Inflammatory macrophage treated with lipopolysaccharide for 1 hour (primary cell): ENCODE measurements at regions not wholly inside any gene's neighbourhood (a gene's known extent, or its start where the extent isn't known, plus 50 kb on each side); places are given as distances from the start of the nearest gene placed in this dataset.
A peak's percentile ranks its signal among the peaks of the same experiment; 100 is the strongest.
"Not testable (repeated sequence)": the region's sequence is repeated elsewhere in the genome, so short reads cannot be mapped to it uniquely, and the experiment has no call there.

Experiments used
- DNase-seq, 2 donors: peaks; one replicate each; pipeline ENCODE4 v3.0.0-alpha.2; 2020 to 2022

DNA sequence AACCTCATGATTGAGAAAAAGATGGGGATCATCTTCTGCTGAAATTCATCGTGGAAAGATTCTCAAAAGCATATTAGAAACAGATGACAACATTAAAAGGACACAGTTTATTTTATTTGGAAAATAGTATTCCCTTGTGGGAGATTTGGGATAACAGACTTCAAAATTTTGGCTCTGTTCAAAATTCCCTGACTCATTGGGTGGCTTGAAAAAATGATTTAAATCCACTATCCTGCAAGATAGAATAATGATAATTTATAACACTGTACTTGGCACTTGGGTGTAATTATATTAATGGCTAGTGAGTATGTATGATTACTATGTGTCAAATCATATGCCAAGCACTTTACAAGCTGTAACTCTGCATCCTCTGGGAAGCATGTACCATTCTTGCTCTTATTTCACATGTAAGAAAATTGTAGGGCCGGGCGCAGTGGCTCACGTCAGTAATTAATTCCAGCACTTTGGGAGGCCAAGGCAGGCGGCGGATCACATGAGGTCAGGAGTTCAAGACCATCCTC lies 128.8 kb downstream of the LMNTD1 start:
- no peak for DNase-seq

DNA sequence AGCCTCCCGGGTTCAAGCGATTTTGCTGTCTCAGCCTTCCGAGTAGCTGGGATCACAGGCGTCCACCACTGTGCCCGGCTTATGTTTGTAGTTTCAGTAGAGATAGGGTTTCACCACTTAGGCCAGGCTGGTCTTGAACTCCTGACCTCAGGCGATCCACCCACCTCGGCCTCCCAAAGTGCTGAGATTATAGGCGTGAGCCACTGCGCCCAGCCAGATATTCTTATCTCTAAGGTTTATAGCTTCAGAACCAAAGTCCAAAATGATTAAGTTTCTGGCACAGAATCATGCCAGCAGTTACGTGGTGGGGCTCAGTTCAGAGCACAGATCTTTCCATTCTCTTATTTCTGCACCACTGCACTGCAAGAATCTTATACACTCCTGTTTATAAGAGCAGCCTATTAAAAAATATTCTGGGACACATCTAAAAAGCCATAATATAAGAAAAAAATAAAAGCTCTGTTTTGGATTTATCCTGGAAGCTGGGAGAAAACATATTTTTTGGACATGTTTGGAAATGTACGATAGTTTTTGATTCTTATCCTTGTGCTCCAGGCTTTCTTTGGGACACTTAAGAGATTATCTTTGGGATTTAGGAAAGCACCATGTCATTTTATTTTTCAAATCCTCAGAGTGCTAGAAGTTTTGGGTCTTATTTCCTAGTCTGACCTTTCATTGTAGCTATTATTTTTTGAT lies 129.6 kb downstream of the LMNTD1 start:
- no peak for DNase-seq

DNA sequence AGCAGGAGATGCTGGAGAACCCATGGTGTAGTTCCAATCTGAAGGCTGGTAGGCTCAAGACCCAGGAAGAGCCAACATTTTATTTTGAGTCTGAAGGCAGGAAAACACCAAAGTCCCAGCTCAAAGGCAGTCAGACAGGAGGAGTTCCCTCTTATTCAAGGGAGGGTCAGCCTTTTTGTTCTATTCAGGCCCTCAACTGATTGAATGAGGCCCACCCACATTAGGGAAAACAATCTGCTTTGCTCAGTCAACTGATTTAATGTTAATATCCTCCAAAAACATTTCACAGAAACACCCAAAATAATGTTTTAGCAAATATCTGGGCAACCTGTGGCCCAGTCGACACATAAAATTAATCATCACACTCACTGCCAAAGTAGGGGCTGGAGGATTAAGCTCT lies 130.8 kb downstream of the LMNTD1 start:
- no peak for DNase-seq

DNA sequence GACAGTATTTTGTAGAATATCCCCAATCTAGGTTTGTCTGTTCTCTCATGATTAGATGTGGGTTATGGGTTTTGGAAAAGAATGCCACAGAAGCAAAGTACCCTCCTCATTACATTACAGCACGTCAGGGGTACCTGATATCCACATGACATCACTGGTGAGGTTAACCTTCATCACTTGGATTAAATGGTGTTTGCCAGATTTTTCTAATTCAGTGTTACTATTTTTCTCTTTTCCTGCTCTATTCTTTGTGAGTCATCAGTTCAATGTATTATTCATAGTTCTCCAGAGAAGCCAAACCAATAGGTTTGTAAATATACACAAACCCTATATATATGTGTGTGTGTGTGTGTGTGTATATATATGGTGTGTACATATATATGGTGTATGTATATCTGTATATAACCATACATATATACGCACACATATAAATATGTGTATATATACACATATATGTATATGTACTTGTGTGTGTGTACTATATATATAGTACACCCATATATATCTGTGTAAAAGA lies 131.4 kb downstream of the LMNTD1 start:
- no peak for DNase-seq

DNA sequence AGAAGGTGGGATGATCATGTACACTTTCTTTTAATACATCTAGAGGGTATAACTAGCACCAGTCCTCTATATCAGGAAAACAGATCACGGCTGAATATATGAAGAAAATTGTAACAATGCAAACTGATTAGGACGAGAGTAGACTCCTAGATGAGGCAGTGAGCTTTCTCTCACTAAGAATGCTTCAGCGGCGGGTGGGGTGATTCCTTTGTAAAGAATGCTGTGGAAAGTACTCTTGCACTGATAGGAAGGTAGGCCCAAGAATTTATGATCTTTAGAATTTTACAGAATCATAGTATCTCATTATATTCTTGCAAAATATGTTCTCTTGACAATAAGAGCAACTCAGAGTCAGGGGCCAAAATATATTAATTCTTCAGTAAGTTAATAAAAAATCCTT lies 133.0 kb downstream of the LMNTD1 start:
- DNase-seq, result no peak

DNA sequence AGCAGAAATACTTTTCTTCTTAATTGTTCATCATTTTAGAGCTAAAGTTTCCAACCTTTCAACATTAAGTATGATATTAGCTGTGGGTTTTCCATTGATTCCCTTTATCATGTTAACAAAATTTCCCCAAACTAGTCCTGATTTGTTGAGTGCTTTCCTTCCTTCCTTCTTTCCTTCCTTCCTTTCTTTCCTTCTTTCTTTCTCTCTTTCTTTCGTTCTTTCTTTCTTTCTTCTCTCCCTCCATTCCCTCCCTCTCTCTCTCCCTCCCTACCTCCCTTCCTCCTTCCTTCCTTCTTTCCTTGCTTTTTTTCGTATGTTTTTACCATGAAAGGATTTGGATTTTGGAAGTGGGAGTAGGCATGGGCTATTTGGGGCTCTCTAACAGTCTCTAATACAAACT lies 133.5 kb downstream of the LMNTD1 start:
- DNase-seq, result no peak

DNA sequence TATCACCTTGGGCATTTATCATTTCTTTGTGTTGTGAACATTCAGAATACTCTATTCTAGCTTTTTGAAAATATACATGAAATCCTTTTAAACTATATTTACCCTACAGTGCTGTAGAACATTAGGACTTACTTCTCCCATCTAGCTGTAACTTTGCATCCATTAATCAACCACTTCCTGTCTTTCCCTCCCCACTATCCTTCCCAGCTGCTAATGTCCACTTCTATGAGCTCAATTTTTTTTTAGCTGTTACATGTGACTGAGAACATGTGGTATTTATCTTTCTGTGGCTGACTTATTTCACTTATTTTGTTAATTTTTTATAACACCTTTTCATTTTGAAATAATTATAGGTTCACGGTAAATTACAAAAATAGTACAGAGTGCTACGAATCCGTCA lies 136.0 kb downstream of the LMNTD1 start:
- no peak for DNase-seq

DNA sequence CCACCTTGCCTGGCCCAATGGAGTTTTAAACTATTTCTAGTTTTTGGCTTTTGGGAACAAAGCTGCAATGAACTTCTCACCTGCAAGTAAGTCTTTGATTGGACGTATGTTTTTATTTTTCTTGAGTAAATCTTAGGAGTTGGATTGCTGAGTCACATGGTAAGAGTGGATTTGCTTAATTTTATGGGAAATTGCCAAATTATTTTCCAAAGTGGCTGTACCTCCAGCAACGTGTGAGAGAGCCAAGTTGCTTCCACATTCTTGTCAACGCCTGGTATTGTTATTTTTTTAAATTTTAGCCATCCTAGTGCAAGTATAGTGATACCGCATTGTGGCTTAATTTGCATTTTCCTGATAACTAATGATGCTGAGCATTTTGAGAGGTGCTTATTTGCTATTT lies 136.6 kb downstream of the LMNTD1 start:
- DNase-seq, result no peak

DNA sequence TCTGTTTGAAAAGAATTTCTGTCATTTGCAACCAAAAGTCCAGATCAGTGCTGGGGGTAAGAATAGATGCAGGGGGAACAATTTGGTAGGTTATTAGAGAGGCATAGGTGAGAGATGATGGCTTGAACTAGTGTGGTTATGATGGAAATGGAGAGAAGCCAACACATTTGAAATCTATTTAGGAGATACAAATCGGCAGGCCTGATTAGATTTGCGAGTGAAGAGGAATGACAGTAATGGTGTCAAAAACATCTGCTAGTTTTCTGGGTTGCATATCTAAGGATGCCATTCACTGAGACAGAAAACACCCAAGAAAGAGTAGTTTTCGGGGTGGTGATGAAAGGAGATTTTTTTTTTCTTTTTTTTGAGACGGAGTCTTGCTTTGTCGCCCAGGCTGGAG lies 138.1 kb downstream of the LMNTD1 start:
- no peak for DNase-seq

DNA sequence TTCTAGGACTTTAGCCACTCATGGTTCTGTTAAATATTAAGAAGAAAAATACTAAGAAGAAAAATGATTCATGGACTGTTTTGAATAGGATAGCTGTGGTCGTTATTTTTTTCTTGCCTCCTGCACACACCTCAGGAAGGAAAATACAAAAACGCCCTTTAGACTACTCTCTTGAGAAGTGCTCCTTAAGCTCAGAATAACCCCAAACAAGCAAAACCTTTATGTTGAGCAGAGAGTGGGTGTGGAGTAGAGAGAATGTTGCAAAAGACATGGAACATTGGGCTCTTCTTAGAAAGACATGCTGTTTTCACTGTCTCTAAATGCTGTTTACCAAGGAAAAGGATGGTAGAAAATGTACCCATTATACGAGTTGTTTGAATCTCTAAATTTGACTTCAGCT lies 140.3 kb downstream of the LMNTD1 start:
- DNase-seq, result no peak

DNA sequence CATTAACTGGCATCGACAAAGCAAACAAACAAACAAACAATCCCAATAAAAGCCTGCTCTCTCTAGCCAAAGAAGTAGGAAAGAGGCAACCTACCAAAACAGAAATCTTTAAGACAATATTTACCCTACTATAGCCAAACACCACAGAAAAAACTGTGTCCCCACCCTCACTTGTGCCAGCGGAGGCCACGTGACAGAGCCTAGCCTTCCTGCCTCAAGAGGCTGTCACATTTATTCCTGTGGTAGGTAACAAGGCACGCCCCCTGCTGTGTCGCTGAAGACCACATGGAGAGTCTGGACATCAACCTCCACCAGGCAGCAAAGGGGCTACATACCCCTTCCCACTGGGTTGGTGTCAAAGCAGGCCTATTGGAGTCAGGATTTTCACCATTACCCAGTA lies 148.1 kb downstream of the LMNTD1 start:
- DNase-seq, result no peak

DNA sequence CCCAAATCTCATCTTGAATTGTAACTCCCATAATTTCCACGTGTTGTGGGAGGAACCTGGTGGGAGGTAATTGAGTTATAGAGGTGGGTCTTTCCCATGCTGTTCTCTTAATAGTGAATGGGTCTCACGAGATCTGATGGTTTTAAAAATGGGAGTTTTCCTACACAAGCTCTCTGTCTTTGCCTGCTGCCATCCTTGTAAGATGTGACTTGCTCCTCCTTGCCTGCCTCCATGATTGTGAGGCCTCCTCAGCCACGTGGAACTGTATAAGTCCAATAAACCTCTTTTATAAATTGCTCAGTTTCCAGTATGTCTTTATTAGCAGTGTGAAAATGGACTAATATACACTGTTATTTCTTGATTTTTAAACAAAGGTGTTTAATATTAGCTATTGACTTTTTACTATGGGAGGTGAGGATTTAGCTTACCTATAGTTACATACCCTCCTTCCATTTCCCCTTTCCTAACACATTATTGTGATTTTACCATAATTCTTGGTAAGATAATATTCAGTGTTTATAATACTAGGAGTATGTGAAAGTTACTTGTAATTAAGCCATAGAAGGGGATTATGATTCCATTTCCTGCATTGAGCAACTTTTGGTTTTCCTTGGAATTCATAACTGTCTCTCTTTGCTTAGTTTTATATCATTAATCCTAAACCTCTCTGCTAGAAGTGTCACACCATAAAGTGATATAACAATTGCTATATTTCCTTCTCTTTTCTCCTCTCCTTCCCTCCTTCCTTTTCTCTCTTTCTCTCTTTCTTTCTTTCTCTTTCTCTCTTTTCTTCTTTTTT lies 151.0 kb upstream of the KRAS start:
- no peak for DNase-seq

DNA sequence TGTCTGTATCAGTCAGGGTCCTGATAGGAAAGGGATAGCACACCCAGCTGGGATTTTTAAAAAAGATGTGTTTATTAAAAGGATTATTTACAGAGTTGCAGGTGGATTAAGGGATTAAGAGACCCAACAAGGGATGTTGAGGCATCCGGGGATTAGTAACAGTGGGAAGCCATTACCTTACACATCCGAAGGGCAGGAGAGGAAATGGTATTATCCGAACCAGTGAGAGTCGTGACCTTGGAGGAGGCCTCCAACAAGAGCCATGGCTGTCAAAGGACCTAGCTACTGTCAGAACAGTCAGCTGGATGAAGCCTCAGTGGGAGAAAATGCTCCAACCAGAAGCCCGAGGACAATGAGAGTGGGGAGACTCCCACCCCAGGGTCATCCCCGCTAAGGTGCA lies 146.3 kb upstream of the KRAS start:
- DNase-seq, result no peak

DNA sequence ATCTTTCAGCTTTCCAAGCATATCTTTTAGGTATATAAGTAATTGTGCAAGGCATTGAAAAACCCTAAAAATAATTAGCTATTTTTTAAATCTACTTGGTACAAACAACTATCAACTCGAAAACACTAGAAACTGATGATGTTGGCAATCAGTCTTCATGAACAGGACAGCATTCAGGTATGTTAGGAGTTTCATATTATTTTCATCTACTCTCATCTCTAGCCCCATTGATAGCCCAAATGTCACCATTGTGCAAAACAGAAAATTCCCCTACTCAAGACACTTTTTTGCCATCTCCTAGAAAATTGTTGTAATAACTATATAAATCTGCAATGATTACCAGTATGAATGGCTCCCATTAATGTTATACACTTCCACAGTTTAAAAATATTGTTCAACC lies 144.5 kb upstream of the KRAS start:
- no peak for DNase-seq

DNA sequence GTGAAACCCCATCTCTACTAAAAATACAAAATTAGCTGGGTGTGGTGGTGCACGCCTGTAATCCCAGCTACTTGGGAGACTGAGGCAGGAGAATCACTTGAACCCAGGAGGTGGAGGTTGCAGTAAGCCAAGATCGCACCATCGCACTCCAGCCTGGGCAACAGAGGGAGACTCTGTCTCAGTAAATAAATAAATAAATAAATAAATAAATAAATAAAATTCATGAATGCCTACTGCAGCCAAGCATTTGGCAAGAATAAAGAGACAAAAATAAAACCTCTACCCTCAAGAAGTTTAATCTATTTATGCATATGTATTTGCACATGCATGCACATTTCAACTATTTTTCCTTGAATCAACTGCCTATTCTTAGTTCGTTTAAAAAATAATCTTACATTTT lies 144.0 kb upstream of the KRAS start:
- DNase-seq, result not testable (repeated sequence)

DNA sequence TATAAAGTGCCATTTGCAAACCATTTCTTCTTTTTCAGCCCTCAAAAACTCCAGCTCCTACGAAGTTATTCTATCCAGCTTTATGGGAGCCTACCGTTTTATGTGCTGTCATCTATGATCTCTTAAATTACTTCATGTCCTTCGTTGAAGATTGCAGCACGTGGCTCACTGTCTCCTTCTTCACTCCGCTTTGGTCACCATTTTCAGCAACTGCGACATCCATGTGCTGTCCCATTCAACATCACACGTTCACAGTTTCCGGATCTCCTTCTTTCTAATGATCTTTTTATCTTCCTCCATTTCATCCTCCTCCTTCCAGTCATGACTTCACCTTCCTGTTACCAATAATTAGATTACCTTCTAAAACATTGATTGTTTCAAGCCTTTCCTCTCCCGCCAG lies 143.3 kb upstream of the KRAS start:
- no peak for DNase-seq

DNA sequence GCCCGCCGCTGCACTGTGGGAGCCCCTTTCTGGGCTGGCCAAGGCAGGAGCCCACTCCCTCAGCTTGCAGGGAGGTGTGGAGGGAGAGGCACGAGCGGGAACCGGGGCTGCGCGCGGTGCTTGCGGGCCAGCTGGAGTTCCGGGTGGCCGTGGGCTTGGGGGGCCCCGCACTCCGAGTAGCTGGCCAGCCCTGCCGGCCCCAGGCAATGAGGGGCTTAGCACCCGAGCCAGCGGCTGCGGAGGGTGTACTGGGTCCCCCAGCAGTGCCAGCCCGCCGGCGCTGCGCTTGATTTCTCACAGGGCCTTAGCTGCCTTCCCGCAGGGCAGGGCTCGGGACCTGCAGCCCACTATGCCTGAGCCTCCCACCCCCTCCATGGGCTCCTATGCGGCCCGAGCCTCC lies 140.6 kb upstream of the KRAS start:
- not testable (repeated sequence) for DNase-seq

DNA sequence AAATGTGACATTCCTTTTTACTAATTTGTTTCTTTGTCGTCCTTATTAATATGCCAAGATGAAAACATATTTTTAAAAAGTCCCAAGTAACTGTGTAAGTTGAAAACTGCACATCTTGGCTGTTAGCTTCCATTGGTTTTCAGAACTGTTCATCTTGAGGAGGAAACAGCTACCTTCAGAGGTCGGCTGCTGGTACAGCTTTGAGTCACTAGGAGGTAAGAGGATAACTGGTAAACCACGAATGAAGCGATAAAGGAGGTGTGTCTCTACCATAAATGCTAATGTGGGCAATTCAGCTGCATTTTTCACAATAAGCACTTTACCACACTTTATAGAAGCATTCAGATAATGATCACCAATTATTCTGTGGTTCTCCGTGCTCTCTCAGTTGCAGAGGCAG lies 137.5 kb upstream of the KRAS start:
- DNase-seq, result no peak

DNA sequence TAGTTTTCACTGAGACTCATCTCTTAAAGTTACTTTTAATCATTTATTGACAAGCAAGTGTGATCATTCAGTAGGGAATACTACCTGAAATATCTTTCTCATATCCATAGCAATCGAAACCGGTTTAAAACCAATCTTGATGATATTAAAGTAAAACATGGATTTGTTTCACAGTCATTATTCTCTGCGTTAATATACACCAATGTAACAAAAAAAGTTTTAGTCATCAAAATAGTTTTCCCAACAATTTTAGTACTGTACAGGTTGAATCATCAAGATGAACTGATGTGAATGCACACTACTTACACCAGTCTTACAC lies 137.0 kb upstream of the KRAS start:
- DNase-seq, result no peak

DNA sequence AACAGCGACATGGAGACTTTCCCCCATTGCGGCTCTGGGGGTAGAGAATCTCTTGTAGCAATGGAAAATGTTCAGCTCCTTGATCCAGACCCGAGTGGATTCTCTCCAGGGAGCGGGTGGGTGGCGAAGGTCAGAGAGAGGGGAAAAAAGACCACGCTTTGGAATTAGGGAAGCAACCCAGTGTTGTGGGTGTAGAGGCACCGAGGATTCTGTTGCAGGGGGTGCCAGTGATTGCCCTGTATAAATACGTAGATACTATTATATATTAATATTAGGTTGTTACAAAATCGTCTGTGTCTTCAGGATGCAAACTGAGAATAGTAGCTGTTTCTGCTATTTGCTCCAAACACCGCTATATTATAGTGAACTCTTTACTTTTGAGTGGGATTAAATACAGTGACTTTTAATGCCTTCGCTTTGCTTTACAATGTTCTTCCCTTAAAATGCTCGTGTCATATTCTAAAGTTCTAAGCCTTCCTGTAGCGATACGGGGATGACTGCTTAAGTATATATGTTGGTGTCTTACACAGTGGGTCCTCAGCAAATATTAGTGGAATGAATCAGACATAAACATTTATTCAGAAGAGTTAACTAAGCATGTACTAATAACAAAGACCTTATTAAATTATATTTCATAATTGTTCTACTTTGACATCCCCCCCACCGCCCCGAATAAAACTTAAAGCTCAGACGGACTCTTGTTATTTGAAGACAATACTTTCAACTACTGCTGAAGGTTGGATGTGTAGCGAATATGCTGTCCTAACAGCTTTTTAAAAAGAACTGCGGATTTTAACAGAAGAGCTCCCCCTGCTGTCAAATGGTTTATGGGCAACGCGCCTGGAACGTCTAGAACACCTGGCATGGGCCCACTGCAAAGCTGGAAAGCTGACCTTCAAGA lies 136.4 kb upstream of the KRAS start:
- DNase-seq, result peak; percentile 74 to 98

DNA sequence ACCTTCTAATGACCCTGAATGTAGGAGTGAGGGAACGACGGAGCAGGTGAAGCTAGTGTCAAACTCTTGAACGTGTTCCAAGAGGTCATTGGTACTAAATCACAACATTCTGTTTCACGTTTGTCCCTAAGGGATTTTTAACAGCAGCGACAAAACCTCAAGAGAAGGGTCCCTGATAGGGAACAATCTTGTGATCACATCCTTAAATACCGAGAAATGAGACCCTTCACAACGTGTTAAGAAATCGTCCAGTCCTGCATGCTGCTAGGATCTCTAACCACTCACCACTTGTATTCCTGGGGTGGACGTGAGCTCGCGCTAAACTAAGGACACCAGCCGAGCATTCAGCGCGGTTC lies 134.1 kb upstream of the KRAS start:
- no peak for DNase-seq

DNA sequence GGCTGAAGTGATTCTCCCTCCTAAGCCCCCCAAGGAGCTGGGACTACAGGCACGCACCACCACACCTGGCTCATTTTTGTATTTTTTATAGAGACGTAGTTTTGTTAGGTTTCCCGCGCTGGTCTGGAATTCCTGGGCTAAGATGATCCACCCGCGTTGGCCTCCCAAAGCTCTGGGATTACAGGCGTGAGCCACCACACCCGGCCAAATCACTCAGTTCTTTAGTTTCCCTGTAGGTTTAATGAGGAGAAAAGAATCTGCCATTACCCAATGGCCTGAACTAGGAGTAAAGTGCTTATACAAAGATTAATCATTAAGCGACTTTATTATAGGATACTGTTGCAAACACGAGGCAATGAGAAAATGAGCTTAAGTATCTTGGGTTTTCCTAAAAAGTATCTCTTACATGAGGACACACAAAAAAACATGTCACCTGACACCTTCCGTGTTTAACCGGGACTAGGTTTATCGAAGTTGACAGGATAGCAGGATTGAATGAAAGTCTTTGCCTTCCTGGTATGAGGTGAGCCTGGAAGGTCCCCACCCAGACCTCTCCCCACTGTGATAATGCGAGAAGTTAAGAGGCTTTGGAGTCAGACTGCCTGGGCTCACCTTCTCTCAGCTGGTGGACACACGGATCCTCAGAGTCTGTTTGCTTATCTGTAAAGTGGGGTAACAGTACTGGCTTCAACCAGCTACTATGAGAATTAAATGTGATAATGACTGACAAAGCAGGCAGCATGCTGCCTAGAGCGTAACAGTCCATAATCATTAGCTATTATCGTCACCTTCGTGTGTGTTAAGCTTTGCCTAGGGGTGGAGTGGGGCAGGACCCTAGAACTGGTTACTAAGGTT lies 133.5 kb upstream of the KRAS start:
- DNase-seq, result no peak
